ENCODE measurements at regions not wholly inside any gene's neighbourhood (a gene's known extent, or its start where the extent isn't known, plus 50 kb on each side); places are given as distances from the start of the nearest gene placed in this dataset.

- TF ChIP-seq CTCF (conservative IDR thresholded peaks at IDR 0.05; ENCODE audit: low read length) (no peak), EZH2phosphoT487 (IDR thresholded peaks at IDR 0.05; ENCODE audit: borderline replicate concordance, low read depth, low read length) (no peak)
Measured at GRCh38 chr1:191839891-191840290, 318.4 kb upstream of the RGS18 start.

Measured in OCI-LY7 (cell line).